GM18858 (cell line): ENCODE measurements at regions not wholly inside any gene's neighbourhood (a gene's known extent, or its start where the extent isn't known, plus 50 kb on each side); places are given as distances from the start of the nearest gene placed in this dataset.

Source experiments
- ATAC-seq: cut with Tn5 transposase; IDR thresholded peaks from one replicate; pipeline ENCODE4 v1.9.1; 2021; ENCODE audit not compliant: unreplicated experiment

GRCh38 chr13:90094357-90094756, 1253.1 kb upstream of the MIR17HG start:
- ATAC-seq = no peak

- ATAC-seq = no peak
These were observed 1248.9 kb upstream of the MIR17HG start for GRCh38 chr13:90098577-90098976.

GRCh38 chr13:90099847-90100246, 1247.6 kb upstream of the MIR17HG start:
- ATAC-seq = no peak

- no peak for ATAC-seq
These were observed 1244.2 kb upstream of the MIR17HG start for GRCh38 chr13:90103099-90103784.

- ATAC-seq = no peak
These were observed 1242.7 kb upstream of the MIR17HG start for GRCh38 chr13:90104764-90105163.

GRCh38 chr13:90105276-90105675, 1242.2 kb upstream of the MIR17HG start:
- no peak for ATAC-seq

- no peak for ATAC-seq
These were observed 1241.5 kb upstream of the MIR17HG start for GRCh38 chr13:90105849-90106496.

- ATAC-seq = no peak
These were observed 1239.8 kb upstream of the MIR17HG start for GRCh38 chr13:90107661-90108060.

GRCh38 chr13:90108547-90108946, 1238.9 kb upstream of the MIR17HG start:
- no peak for ATAC-seq

GRCh38 chr13:90116121-90116520, 1231.4 kb upstream of the MIR17HG start:
- no peak for ATAC-seq

GRCh38 chr13:90118467-90119071, 1228.9 kb upstream of the MIR17HG start:
- no peak for ATAC-seq

GRCh38 chr13:90120026-90120425, 1227.5 kb upstream of the MIR17HG start:
- ATAC-seq = no peak

GRCh38 chr13:90121784-90122183, 1225.7 kb upstream of the MIR17HG start:
- ATAC-seq = no peak

- ATAC-seq = no peak
These were observed 1225.0 kb upstream of the MIR17HG start for GRCh38 chr13:90122531-90122930.

GRCh38 chr13:90135558-90135957, 1211.9 kb upstream of the MIR17HG start:
- ATAC-seq = no peak

GRCh38 chr13:90142251-90142650, 1205.2 kb upstream of the MIR17HG start:
- ATAC-seq = no peak

GRCh38 chr13:90154311-90154960, 1193.1 kb upstream of the MIR17HG start:
- ATAC-seq = no peak

GRCh38 chr13:90156390-90156789, 1191.1 kb upstream of the MIR17HG start:
- no peak for ATAC-seq

- no peak for ATAC-seq
These were observed 1178.5 kb upstream of the MIR17HG start for GRCh38 chr13:90168953-90169352.

GRCh38 chr13:90170208-90170607, 1177.3 kb upstream of the MIR17HG start:
- ATAC-seq = no peak

GRCh38 chr13:90171649-90172048, 1175.8 kb upstream of the MIR17HG start:
- ATAC-seq = no peak

GRCh38 chr13:90177512-90177911, 1170.0 kb upstream of the MIR17HG start:
- ATAC-seq = no peak
